Tibial nerve (tissue), 4 donors: ENCODE measurements at regions not wholly inside any gene's neighbourhood (a gene's known extent, or its start where the extent isn't known, plus 50 kb on each side); places are given as distances from the start of the nearest gene placed in this dataset.

Experiments
- EP300 ChIP-seq, 2 donors: sonication (generic); formaldehyde crosslinking; IDR thresholded peaks; one replicate each; pipeline ENCODE4 v1.6.1; 2017; ENCODE audit warnings: antibody characterized with exemption in 2 of 2, mild to moderate bottlenecking in 1 of 2
- POLR2A ChIP-seq, 2 donors: fragments of 450-650 bp; IDR thresholded peaks; one replicate each; pipeline ENCODE4 v1.6.1; 2017; ENCODE audit warnings: antibody characterized with exemption in 2 of 2, mild to moderate bottlenecking in 2 of 2, moderate library complexity in 2 of 2
- TF ChIP-seq, protein P1 (sequence below), 5 experiments: fragments of 200-600 bp in 3 of 5; fragments of 450-650 bp in 2 of 5; sonication (generic) in 3 of 5; IDR thresholded peaks; one replicate each; pipeline ENCODE4 v1.5.1; 2016 to 2019; ENCODE audit warnings: antibody characterized with exemption in 5 of 5, mild to moderate bottlenecking in 3 of 5, moderate library complexity in 2 of 5

DNA sequence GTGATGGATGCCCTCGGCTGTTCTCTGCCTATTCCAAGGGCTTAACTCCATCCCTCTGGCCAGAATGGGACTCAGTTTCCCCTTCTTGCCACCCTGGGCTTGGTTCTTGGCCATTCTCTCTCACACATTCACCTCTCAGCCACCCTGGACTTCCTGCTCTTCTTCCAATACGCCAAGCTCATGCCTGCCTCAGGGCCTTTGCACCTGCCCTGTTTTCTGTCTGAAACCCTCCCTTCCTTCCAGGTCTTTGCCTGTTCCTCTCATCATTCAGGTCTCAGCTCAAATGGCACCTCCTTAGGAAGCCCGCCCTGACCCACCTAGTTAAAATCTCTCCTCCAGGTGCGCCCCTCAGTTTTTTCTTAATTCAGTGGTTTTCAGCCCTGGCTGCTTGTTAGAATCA is 76.6 kb upstream of the TP53I11 start:
- no peak for TF ChIP-seq POLR2A (IDR thresholded peaks at IDR 0.05)
- TF ChIP-seq, protein P1, sequence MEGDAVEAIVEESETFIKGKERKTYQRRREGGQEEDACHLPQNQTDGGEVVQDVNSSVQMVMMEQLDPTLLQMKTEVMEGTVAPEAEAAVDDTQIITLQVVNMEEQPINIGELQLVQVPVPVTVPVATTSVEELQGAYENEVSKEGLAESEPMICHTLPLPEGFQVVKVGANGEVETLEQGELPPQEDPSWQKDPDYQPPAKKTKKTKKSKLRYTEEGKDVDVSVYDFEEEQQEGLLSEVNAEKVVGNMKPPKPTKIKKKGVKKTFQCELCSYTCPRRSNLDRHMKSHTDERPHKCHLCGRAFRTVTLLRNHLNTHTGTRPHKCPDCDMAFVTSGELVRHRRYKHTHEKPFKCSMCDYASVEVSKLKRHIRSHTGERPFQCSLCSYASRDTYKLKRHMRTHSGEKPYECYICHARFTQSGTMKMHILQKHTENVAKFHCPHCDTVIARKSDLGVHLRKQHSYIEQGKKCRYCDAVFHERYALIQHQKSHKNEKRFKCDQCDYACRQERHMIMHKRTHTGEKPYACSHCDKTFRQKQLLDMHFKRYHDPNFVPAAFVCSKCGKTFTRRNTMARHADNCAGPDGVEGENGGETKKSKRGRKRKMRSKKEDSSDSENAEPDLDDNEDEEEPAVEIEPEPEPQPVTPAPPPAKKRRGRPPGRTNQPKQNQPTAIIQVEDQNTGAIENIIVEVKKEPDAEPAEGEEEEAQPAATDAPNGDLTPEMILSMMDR (IDR thresholded peaks at IDR 0.05): no peak
- no peak for TF ChIP-seq EP300 (IDR thresholded peaks at IDR 0.05)
